22Rv1 (cell line): ENCODE measurements at regions not wholly inside any gene's neighbourhood (a gene's known extent, or its start where the extent isn't known, plus 50 kb on each side); places are given as distances from the start of the nearest gene placed in this dataset.

Experiments used
- CTCF ChIP-seq: fragments of 450-650 bp; IDR thresholded peaks from 2 replicates; pipeline ENCODE4 v1.5.1; 2017; ENCODE audit warnings: mild to moderate bottlenecking
- ZFX ChIP-seq: fragments of 450-650 bp; IDR thresholded peaks from 2 replicates; pipeline ENCODE4 v1.6.1; 2017; ENCODE audit warnings: antibody characterized with exemption, borderline replicate concordance

GRCh38 chr16:65418435-65418834 is 296.6 kb upstream of the CDH11 start:
- no peak for TF ChIP-seq CTCF
- TF ChIP-seq ZFX = no peak
